ENCODE measurements at regions not wholly inside any gene's neighbourhood (a gene's known extent, or its start where the extent isn't known, plus 50 kb on each side); places are given as distances from the start of the nearest gene placed in this dataset.

DNA sequence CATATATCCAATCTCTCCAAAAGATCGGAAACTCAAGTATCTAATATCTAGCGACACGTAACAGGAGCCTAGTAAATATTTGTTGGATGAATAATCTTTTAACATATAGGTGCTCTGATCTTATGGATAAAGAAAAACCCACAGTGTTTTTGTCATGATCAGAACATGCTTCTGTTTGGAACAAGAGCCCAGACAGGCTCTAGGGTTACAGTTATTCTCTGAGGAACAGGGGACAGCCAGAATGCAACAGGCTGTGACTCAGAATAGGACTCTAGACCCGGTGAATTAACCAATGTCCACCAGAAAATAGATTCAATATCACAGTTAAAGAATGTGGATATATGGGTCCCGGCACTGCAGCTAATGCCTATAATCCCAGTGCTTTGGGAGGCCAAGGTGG, 296.1 kb upstream of the FZD8 start:
- no peak overlapping the region for H2BK12ac ChIP-seq (ENCODE audit: low read depth, low read length)
- H3K56ac ChIP-seq (replicated peaks; ENCODE audit: insufficient read length, low read depth, low read length): no peak overlapping the region
- WGBS, 2 experiments (ENCODE audit: extremely low coverage in 1 of 2, insufficient coverage in 1 of 2, insufficient read length in 1 of 2, insufficient replicate concordance in 2 of 2, low coverage in 1 of 2, low lambda C conversion rate in 2 of 2, missing lambda C conversion rate in 1 of 2): 93% methylated on average over 5 of the region's 5 CpGs; no CpG with 5 or more reads in 1 of the 2 experiments
- H2BK120ac ChIP-seq (replicated peaks; ENCODE audit: low read depth, low read length): no peak overlapping the region
- no peak overlapping the region for H2BK20ac ChIP-seq (ENCODE audit: low read length)
- H2AK5ac ChIP-seq (ENCODE audit: low read depth, low read length): no peak overlapping the region
- H2AFZ ChIP-seq (ENCODE audit: low read length): no peak overlapping the region
- H3K4me1 ChIP-seq (replicated peaks in 1 of 4; ENCODE audit: control insufficient read depth in 3 of 4, insufficient read depth in 4 of 4, low read length in 3 of 4): peaks cover 5 to 12% (median 7%) of the 10 kb centered on the region in 4 experiments; a peak in 5 of 7 replicates
- no peak overlapping the region for H3K9ac ChIP-seq (replicated peaks in 1 of 4; ENCODE audit: extremely low read depth in 1 of 4, low read depth in 3 of 4, low read length in 3 of 4)
- FAIRE-seq (no peak), DNase-seq (ENCODE audit: low read depth in 1 of 2, low spot score in 2 of 2) (no peak)
- no peak overlapping the region for H3K4ac ChIP-seq (replicated peaks; ENCODE audit: insufficient read length, low read depth, low read length)
- H3K23me2 ChIP-seq (ENCODE audit: low read depth, low read length): no peaks in the 10 kb centered on the region
- no peaks in the 10 kb centered on the region for H3K79me2 ChIP-seq (ENCODE audit: control insufficient read depth in 1 of 2, insufficient read depth in 2 of 2, low read length in 2 of 2)
- H3K79me1 ChIP-seq (ENCODE audit: low read depth, low read length): no peaks in the 10 kb centered on the region
- POLR2A ChIA-PET (ENCODE audit: partially characterized antibody): no interaction called here
- CTCF ChIA-PET (ENCODE audit: partially characterized antibody): no interaction called here
- H3K9me3 ChIP-seq (ENCODE audit: insufficient read depth in 2 of 2, low read depth in 1 of 2, low read length in 1 of 2): no peaks in the 10 kb centered on the region
- H3K27me3 ChIP-seq (replicated peaks in 1 of 4; ENCODE audit: control insufficient read depth in 3 of 4, extremely low read depth in 1 of 4, insufficient read depth in 3 of 4, low read length in 3 of 4): no peaks in the 10 kb centered on the region
- H4K20me1 ChIP-seq (replicated peaks in 1 of 2; ENCODE audit: control insufficient read depth in 1 of 2, insufficient read depth in 2 of 2, low read length in 2 of 2): no peaks in the 10 kb centered on the region
- H3K4me3 ChIP-seq (ENCODE audit: extremely low read depth in 1 of 4, insufficient read depth in 2 of 4, low read depth in 3 of 4, low read length in 4 of 4): no peak overlapping the region
- H4K5ac ChIP-seq (ENCODE audit: insufficient read length, low read depth, low read length): no peak overlapping the region
- no peak overlapping the region for H3K14ac ChIP-seq (ENCODE audit: insufficient read length)
- no peak overlapping the region for H2BK15ac ChIP-seq (ENCODE audit: low read length)
- no peaks in the 10 kb centered on the region for H3K36me3 ChIP-seq (ENCODE audit: control insufficient read depth in 2 of 4, insufficient read depth in 4 of 4, low read length in 3 of 4)
- H3K4me2 ChIP-seq (ENCODE audit: insufficient read depth in 1 of 2, low read depth in 2 of 2, low read length in 2 of 2): no peak overlapping the region
- H3K23ac ChIP-seq (ENCODE audit: insufficient read length): no peak overlapping the region
- H4K91ac ChIP-seq (replicated peaks; ENCODE audit: insufficient read length, low read length): no peak overlapping the region
- no peak overlapping the region for H3K18ac ChIP-seq (ENCODE audit: extremely low read depth, low read length)
- H4K8ac ChIP-seq (ENCODE audit: extremely low read depth, insufficient read depth, low read length): no peak overlapping the region
- no peak overlapping the region for H2BK5ac ChIP-seq (ENCODE audit: low read depth, low read length)
- no peak for TF ChIP-seq KDM4A (IDR thresholded peaks at IDR 0.05; ENCODE audit: low read depth, low read length, severe bottlenecking)
- no peak overlapping the region for H3K27ac ChIP-seq (ENCODE audit: low read depth, low read length)
